ENCODE measurements at regions not wholly inside any gene's neighbourhood (a gene's known extent, or its start where the extent isn't known, plus 50 kb on each side); places are given as distances from the start of the nearest gene placed in this dataset.

GRCh38 chr2:102932501-102932900 lies 170.7 kb downstream of the TMEM182 start:
- Histone ChIP-seq H3K79me1 (ENCODE audit: insufficient read depth, low read depth, low read length, poor library complexity, severe bottlenecking) (no peaks in the 10 kb centered on the region), H2BK5ac (ENCODE audit: insufficient read length, low read length) (no peak overlapping the region), H3K14ac (ENCODE audit: insufficient read depth, low read length) (no peak overlapping the region), H2BK20ac (ENCODE audit: low read depth, low read length, poor library complexity, severe bottlenecking) (no peak overlapping the region), H4K8ac (replicated peaks; ENCODE audit: insufficient read length, low read depth, low read length) (no peak overlapping the region), H3K56ac (ENCODE audit: insufficient read length, low read depth, low read length) (no peak overlapping the region), H3K23ac (ENCODE audit: insufficient read length, low read depth, low read length) (no peak overlapping the region), H3K23me2 (ENCODE audit: insufficient read length, low read depth, low read length, poor library complexity, severe bottlenecking) (no peaks in the 10 kb centered on the region), H3K79me2 (ENCODE audit: insufficient read depth, low read length) (no peaks in the 10 kb centered on the region), H4K20me1 (ENCODE audit: control insufficient read depth, insufficient read depth, insufficient read length) (no peaks in the 10 kb centered on the region), H2AFZ (ENCODE audit: low read length) (no peak overlapping the region), H2AK5ac (ENCODE audit: insufficient read length, low read length) (no peak overlapping the region), H4K5ac (ENCODE audit: insufficient read length, low read depth, low read length) (no peak overlapping the region), H2BK120ac (ENCODE audit: low read depth, low read length, poor library complexity, severe bottlenecking) (no peak overlapping the region), H3T11ph (ENCODE audit: low read length) (no peak overlapping the region), H3K4me1 (ENCODE audit: insufficient read depth, low read length) (no peaks in the 10 kb centered on the region), H3K18ac (ENCODE audit: insufficient read length, low read depth, low read length) (no peak overlapping the region), H3K9me3 (ENCODE audit: control insufficient read depth, low read depth, low read length) (no peaks in the 10 kb centered on the region), H2BK12ac (ENCODE audit: insufficient read length, low read depth, low read length) (no peak overlapping the region), H3K4me2 (ENCODE audit: insufficient read depth, insufficient read length, low read length) (no peak overlapping the region), H3K27ac (ENCODE audit: insufficient read length, low read depth, low read length) (no peak overlapping the region), H3K27me3 (ENCODE audit: insufficient read depth, low read length) (no peaks in the 10 kb centered on the region), H3K4ac (ENCODE audit: low read depth, low read length) (no peak overlapping the region), H3K9ac (ENCODE audit: extremely low read depth, insufficient read length, low read length) (no peak overlapping the region), H4K91ac (ENCODE audit: insufficient read length, low read depth, low read length) (no peak overlapping the region), H2BK15ac (ENCODE audit: low read depth, low read length) (no peak overlapping the region)
- TF ChIP-seq, protein P1, sequence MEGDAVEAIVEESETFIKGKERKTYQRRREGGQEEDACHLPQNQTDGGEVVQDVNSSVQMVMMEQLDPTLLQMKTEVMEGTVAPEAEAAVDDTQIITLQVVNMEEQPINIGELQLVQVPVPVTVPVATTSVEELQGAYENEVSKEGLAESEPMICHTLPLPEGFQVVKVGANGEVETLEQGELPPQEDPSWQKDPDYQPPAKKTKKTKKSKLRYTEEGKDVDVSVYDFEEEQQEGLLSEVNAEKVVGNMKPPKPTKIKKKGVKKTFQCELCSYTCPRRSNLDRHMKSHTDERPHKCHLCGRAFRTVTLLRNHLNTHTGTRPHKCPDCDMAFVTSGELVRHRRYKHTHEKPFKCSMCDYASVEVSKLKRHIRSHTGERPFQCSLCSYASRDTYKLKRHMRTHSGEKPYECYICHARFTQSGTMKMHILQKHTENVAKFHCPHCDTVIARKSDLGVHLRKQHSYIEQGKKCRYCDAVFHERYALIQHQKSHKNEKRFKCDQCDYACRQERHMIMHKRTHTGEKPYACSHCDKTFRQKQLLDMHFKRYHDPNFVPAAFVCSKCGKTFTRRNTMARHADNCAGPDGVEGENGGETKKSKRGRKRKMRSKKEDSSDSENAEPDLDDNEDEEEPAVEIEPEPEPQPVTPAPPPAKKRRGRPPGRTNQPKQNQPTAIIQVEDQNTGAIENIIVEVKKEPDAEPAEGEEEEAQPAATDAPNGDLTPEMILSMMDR (conservative IDR thresholded peaks at IDR 0.05), result no peak
- H3K9me3 Mint-ChIP-seq, result no peaks in the 10 kb centered on the region; a peak in 1 of 5 replicates
- WGBS (ENCODE audit: extremely low coverage, insufficient read length, low lambda C conversion rate), result no CpG with 5 or more reads among the region's 6 CpGs
- DNase-seq, result no peak
- H3K27me3 Mint-ChIP-seq (ENCODE audit: low read depth), result peaks cover 1% of the 10 kb centered on the region; the same call in 1 of the 2 replicates
- no peak overlapping the region for H3K4me3 Mint-ChIP-seq
- no peaks in the 10 kb centered on the region for H3K36me3 Mint-ChIP-seq (ENCODE audit: insufficient read depth in 1 of 3, low read depth in 3 of 3)
- H3K4me1 Mint-ChIP-seq, result peaks cover 0 to 7% of the 10 kb centered on the region in 2 experiments; a peak in 3 of 4 replicates
- H3K27ac Mint-ChIP-seq, result no peak overlapping the region

All from H9 (cell line).